ENCODE measurements at regions not wholly inside any gene's neighbourhood (a gene's known extent, or its start where the extent isn't known, plus 50 kb on each side); places are given as distances from the start of the nearest gene placed in this dataset.

DNA sequence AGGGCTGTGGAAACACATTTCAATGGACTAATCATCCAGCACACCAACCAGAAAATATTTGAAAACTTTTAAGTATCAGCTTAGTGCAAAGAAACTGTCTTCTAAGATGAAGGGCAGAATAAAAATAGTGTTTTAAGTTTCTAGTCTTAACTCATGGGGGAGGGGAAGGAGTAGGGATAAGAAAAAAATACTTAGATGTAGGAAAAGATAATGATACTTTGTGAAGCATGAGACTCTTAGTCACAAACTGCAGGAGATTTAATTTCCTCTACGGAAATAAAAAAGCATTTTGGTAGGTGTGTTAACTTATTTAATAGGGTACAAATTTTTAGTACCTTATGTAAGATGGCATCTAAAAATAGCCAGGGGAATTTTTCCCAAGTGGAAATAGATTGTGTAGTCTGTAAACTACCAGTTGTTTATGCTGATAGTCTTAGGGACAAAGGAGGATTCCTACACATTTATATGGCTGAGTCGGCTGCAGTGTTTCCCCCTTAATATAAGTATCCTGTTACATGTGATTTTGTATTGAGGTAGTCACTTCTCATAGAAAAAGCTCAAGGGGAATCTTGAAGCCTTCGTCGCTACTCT is 78.2 kb upstream of the GBE1 start:
- no peak for TF ChIP-seq EZH2 (optimal IDR thresholded peaks at IDR 0.05; ENCODE audit: low read depth, low read length)
- TF ChIP-seq EZH2phosphoT487 (IDR thresholded peaks at IDR 0.05; ENCODE audit: low read length), result no peak
- TF ChIP-seq CTCF (IDR thresholded peaks at IDR 0.05; ENCODE audit: low read length), result no peak

DNA sequence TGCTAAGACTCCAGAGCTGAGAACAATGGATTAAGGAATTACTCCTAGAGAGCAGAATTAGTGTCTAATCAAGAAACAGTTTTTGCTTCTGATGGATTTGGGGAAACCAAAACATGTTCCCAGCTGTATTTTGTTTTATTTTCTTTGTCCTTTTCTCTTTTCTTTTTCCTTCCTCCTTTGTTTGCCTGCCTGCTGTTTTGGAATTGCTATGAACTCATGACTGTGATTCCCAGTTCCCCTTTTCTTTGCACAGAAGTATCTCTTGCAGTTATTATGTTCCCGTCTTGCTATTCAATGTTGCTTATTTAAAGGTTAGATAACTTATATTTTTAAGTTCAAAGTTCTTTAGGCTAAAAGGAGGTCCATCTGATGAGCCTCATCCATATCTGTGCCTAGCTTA is 77.0 kb upstream of the GBE1 start:
- Histone ChIP-seq H4K20me1 (ENCODE audit: insufficient read depth, low read length) (no peaks in the 10 kb centered on the region), H3F3A (ENCODE audit: insufficient read depth, low read length) (no peaks in the 10 kb centered on the region), H3K9ac (ENCODE audit: low read length) (no peak overlapping the region), H3K4me2 (ENCODE audit: low read depth, low read length) (no peak overlapping the region), H3K27me3 (replicated peaks; ENCODE audit: insufficient read depth, low read length) (no peaks in the 10 kb centered on the region), H3K4me1 (ENCODE audit: low read length) (no peaks in the 10 kb centered on the region), H2AFZ (ENCODE audit: low read length) (no peak overlapping the region), H3K79me2 (ENCODE audit: low read length) (no peaks in the 10 kb centered on the region), H3K36me3 (replicated peaks; ENCODE audit: insufficient read depth, low read length) (no peaks in the 10 kb centered on the region), H3K27ac (ENCODE audit: low read length) (no peak overlapping the region), H3K4me3 (ENCODE audit: low read length) (no peak overlapping the region), H3K9me3 (replicated peaks; ENCODE audit: insufficient read depth, low read length) (no peaks in the 10 kb centered on the region), H3K9me2 (replicated peaks; ENCODE audit: insufficient read depth, low read length) (no peaks in the 10 kb centered on the region)
- TF ChIP-seq EZH2phosphoT487 (IDR thresholded peaks at IDR 0.05; ENCODE audit: low read length) (no peak), EZH2 (optimal IDR thresholded peaks at IDR 0.05; ENCODE audit: low read depth, low read length) (no peak), CTCF (IDR thresholded peaks at IDR 0.05; ENCODE audit: low read length) (no peak)
- DNase-seq, result no peak

More for the DNA sequence above, 78.2 kb upstream of the GBE1 start:
- Histone ChIP-seq H3K9ac (ENCODE audit: low read length) (no peak overlapping the region), H3K9me3 (replicated peaks; ENCODE audit: insufficient read depth, low read length) (no peaks in the 10 kb centered on the region), H3K4me1 (ENCODE audit: low read length) (no peaks in the 10 kb centered on the region), H3K79me2 (ENCODE audit: low read length) (no peaks in the 10 kb centered on the region), H3K27ac (ENCODE audit: low read length) (no peak overlapping the region), H3K36me3 (replicated peaks; ENCODE audit: insufficient read depth, low read length) (no peaks in the 10 kb centered on the region), H3K4me2 (ENCODE audit: low read depth, low read length) (no peak overlapping the region), H4K20me1 (ENCODE audit: insufficient read depth, low read length) (no peaks in the 10 kb centered on the region), H3K4me3 (ENCODE audit: low read length) (no peak overlapping the region), H3F3A (ENCODE audit: insufficient read depth, low read length) (no peaks in the 10 kb centered on the region), H3K27me3 (replicated peaks; ENCODE audit: insufficient read depth, low read length) (no peaks in the 10 kb centered on the region), H2AFZ (ENCODE audit: low read length) (no peak overlapping the region), H3K9me2 (replicated peaks; ENCODE audit: insufficient read depth, low read length) (no peaks in the 10 kb centered on the region)
- no peak for DNase-seq

- Histone ChIP-seq H3K27ac (ENCODE audit: low read length) (no peak overlapping the region), H3K27me3 (replicated peaks; ENCODE audit: insufficient read depth, low read length) (no peaks in the 10 kb centered on the region), H3K36me3 (replicated peaks; ENCODE audit: insufficient read depth, low read length) (no peaks in the 10 kb centered on the region), H3K9ac (ENCODE audit: low read length) (no peak overlapping the region), H3K9me3 (replicated peaks; ENCODE audit: insufficient read depth, low read length) (no peaks in the 10 kb centered on the region), H2AFZ (ENCODE audit: low read length) (no peak overlapping the region), H3K4me1 (ENCODE audit: low read length) (no peaks in the 10 kb centered on the region), H4K20me1 (ENCODE audit: insufficient read depth, low read length) (no peaks in the 10 kb centered on the region), H3K9me2 (replicated peaks; ENCODE audit: insufficient read depth, low read length) (no peaks in the 10 kb centered on the region), H3F3A (ENCODE audit: insufficient read depth, low read length) (no peaks in the 10 kb centered on the region), H3K4me2 (ENCODE audit: low read depth, low read length) (no peak overlapping the region), H3K79me2 (ENCODE audit: low read length) (no peaks in the 10 kb centered on the region), H3K4me3 (ENCODE audit: low read length) (no peak overlapping the region)
- no peak for DNase-seq
- TF ChIP-seq EZH2 (optimal IDR thresholded peaks at IDR 0.05; ENCODE audit: low read depth, low read length) (no peak), CTCF (IDR thresholded peaks at IDR 0.05; ENCODE audit: low read length) (no peak), EZH2phosphoT487 (IDR thresholded peaks at IDR 0.05; ENCODE audit: low read length) (no peak)
These were observed 75.7 kb upstream of the GBE1 start for GRCh38 chr3:81837071-81837593.

All from MM.1S (cell line).